CD8-positive, alpha-beta memory T cell (primary cell): ENCODE measurements at regions not wholly inside any gene's neighbourhood (a gene's known extent, or its start where the extent isn't known, plus 50 kb on each side); places are given as distances from the start of the nearest gene placed in this dataset.

ENCODE experiments used
- CTCF ChIA-PET: fragments of 350-600 bp; sonication (Branson Sonifier 250); formaldehyde crosslinking; loops from one replicate; lab custom pipeline; 2021; ENCODE audit warnings: antibody characterized with exemption; lab: Charles Lee
- POLR2A ChIA-PET: fragments of 350-600 bp; sonication (Branson Sonifier 250); formaldehyde crosslinking; loops from one replicate; lab custom pipeline; 2021; ENCODE audit warnings: antibody characterized with exemption; lab: Charles Lee
- DNase-seq, 5 donors: peaks; one replicate each; pipeline versions ENCODE4 v3.0.0 to v3.0.0-alpha.2; 2020 to 2022; ENCODE audit warnings: mixed read lengths in 1 of 5
- H3K27ac ChIP-seq: one replicate; pipeline ENCODE4 v1.7.0; 2013; ENCODE audit warnings: low read depth, mild to moderate bottlenecking, low read length, moderate library complexity
- H3K27me3 ChIP-seq: 2 replicates; pipeline ENCODE4 v1.7.0; 2013; ENCODE audit warnings: low read length, mild to moderate bottlenecking; ENCODE audit not compliant: insufficient read depth, poor library complexity, severe bottlenecking
- H3K36me3 ChIP-seq: 2 replicates; pipeline ENCODE4 v1.7.0; 2013; ENCODE audit warnings: mild to moderate bottlenecking, low read length, moderate library complexity; ENCODE audit not compliant: insufficient read depth
- H3K4me1 ChIP-seq: 2 replicates; pipeline ENCODE4 v1.7.0; 2013; ENCODE audit warnings: mild to moderate bottlenecking, low read length, moderate library complexity; ENCODE audit not compliant: insufficient read depth
- H3K4me3 ChIP-seq: 2 replicates; pipeline ENCODE4 v1.7.0; 2013; ENCODE audit warnings: mild to moderate bottlenecking, low read length
- H3K9me3 ChIP-seq: 2 replicates; pipeline ENCODE4 v1.7.0; 2013; ENCODE audit warnings: mild to moderate bottlenecking, low read length
- H3K27ac Mint-ChIP-seq, 8 donors: one replicate each; pipeline ENCODE4 v1.8.0; 2020 to 2021; ENCODE audit warnings: mixed read lengths in 8 of 8, mild to moderate bottlenecking in 6 of 8, inconsistent platforms in 3 of 8, moderate library complexity in 3 of 8
- H3K27me3 Mint-ChIP-seq, 2 donors: one replicate each; pipeline ENCODE4 v1.8.0; 2020 to 2021; ENCODE audit warnings: mixed read lengths in 2 of 2, mild to moderate bottlenecking in 1 of 2, moderate library complexity in 1 of 2
- H3K36me3 Mint-ChIP-seq, 3 donors: one replicate each; pipeline ENCODE4 v1.8.0; 2020 to 2021; ENCODE audit warnings: mixed read lengths in 3 of 3, inconsistent platforms in 1 of 3, mild to moderate bottlenecking in 1 of 3
- H3K4me1 Mint-ChIP-seq, 3 donors: one replicate each; pipeline ENCODE4 v1.8.0; 2020 to 2021; ENCODE audit warnings: mixed read lengths in 3 of 3, inconsistent platforms in 1 of 3, mild to moderate bottlenecking in 1 of 3
- H3K4me3 Mint-ChIP-seq, 7 donors: one replicate each; pipeline ENCODE4 v1.8.0; 2020 to 2021; ENCODE audit warnings: mixed read lengths in 7 of 7, mild to moderate bottlenecking in 6 of 7, moderate library complexity in 4 of 7, inconsistent platforms in 2 of 7
- H3K9me3 Mint-ChIP-seq, 5 donors: one replicate each; pipeline ENCODE4 v1.8.0; 2020 to 2022; ENCODE audit warnings: mixed read lengths in 5 of 5, mild to moderate bottlenecking in 3 of 5, moderate library complexity in 2 of 5, inconsistent platforms in 1 of 5

GRCh38 chr1:36583080-36583479 is 100.4 kb upstream of the CSF3R start:
- H3K4me1 ChIP-seq, result no peaks in the 10 kb centered on the region
- H3K36me3 Mint-ChIP-seq, result no peaks in the 10 kb centered on the region
- no peak overlapping the region for H3K27ac ChIP-seq
- H3K27me3 ChIP-seq, result no peaks in the 10 kb centered on the region
- CTCF ChIA-PET, result interaction anchor here (1.7 kb wide), 1 partner anchor 11 kb away, joined by 4 read pairs; no protein-coding TSS in a partner anchor
- H3K4me3 ChIP-seq, result no peak overlapping the region
- DNase-seq, result no peak
- H3K9me3 ChIP-seq, result no peaks in the 10 kb centered on the region
- H3K9me3 Mint-ChIP-seq, result no peaks in the 10 kb centered on the region
- no peak overlapping the region for H3K4me3 Mint-ChIP-seq
- POLR2A ChIA-PET, result no interaction called here
- H3K4me1 Mint-ChIP-seq, result peaks cover 0 to 9% (median 0%) of the 10 kb centered on the region in 3 donors
- H3K27me3 Mint-ChIP-seq, result peaks cover 23 to 45% of the 10 kb centered on the region in 2 donors
- H3K36me3 ChIP-seq, result no peaks in the 10 kb centered on the region
- no peak overlapping the region for H3K27ac Mint-ChIP-seq

GRCh38 chr1:36582066-36582755 is 99.5 kb upstream of the CSF3R start:
- no peaks in the 10 kb centered on the region for H3K4me1 ChIP-seq
- no peak for DNase-seq
- H3K4me3 Mint-ChIP-seq, result no peak overlapping the region
- no peaks in the 10 kb centered on the region for H3K9me3 Mint-ChIP-seq
- H3K9me3 ChIP-seq, result no peaks in the 10 kb centered on the region
- peaks cover 18 to 37% of the 10 kb centered on the region in 2 donors for H3K27me3 Mint-ChIP-seq
- ChIA-PET CTCF (no interaction called here), POLR2A (no interaction called here)
- peak overlapping the region in 2 of 8 donors; percentile 49 to 84 for H3K27ac Mint-ChIP-seq
- H3K4me1 Mint-ChIP-seq, result peaks cover 0 to 4% (median 0%) of the 10 kb centered on the region in 3 donors
- no peaks in the 10 kb centered on the region for H3K36me3 ChIP-seq
- H3K36me3 Mint-ChIP-seq, result no peaks in the 10 kb centered on the region
- H3K27me3 ChIP-seq, result no peaks in the 10 kb centered on the region
- no peak overlapping the region for H3K27ac ChIP-seq
- H3K4me3 ChIP-seq, result no peak overlapping the region

GRCh38 chr1:36580524-36580923 is 97.8 kb upstream of the CSF3R start:
- H3K27me3 Mint-ChIP-seq, result peaks cover 14 to 25% of the 10 kb centered on the region in 2 donors
- Histone ChIP-seq H3K27me3 (no peaks in the 10 kb centered on the region), H3K4me3 (no peak overlapping the region), H3K36me3 (no peaks in the 10 kb centered on the region), H3K4me1 (no peaks in the 10 kb centered on the region), H3K9me3 (no peaks in the 10 kb centered on the region), H3K27ac (no peak overlapping the region)
- ChIA-PET POLR2A (no interaction called here), CTCF (no interaction called here)
- no peaks in the 10 kb centered on the region for H3K9me3 Mint-ChIP-seq
- no peaks in the 10 kb centered on the region for H3K36me3 Mint-ChIP-seq
- H3K4me3 Mint-ChIP-seq, result no peak overlapping the region
- no peak overlapping the region for H3K27ac Mint-ChIP-seq
- H3K4me1 Mint-ChIP-seq, result no peaks in the 10 kb centered on the region
- DNase-seq, result no peak

- ChIA-PET POLR2A (interaction anchor here (0.6 kb wide), 1 partner anchor 906 kb away, joined by 5 read pairs; no protein-coding TSS in a partner anchor), CTCF (no interaction called here)
- H3K4me3 ChIP-seq, result no peak overlapping the region
- H3K27ac ChIP-seq, result no peak overlapping the region
- no peaks in the 10 kb centered on the region for H3K36me3 ChIP-seq
- Mint-ChIP-seq H3K27me3 (peaks cover 18 to 28% of the 10 kb centered on the region in 2 donors), H3K4me1 (no peaks in the 10 kb centered on the region), H3K9me3 (no peaks in the 10 kb centered on the region), H3K27ac (peak overlapping the region in 3 of 8 donors; percentile 3 to 66 (median 35)), H3K36me3 (no peaks in the 10 kb centered on the region), H3K4me3 (no peak overlapping the region)
- H3K9me3 ChIP-seq, result no peaks in the 10 kb centered on the region
- no peak for DNase-seq
- H3K4me1 ChIP-seq, result no peaks in the 10 kb centered on the region
- no peaks in the 10 kb centered on the region for H3K27me3 ChIP-seq
These were observed 96.3 kb upstream of the CSF3R start for GRCh38 chr1:36579039-36579438.

GRCh38 chr1:36576551-36577110 is 93.9 kb upstream of the CSF3R start:
- ChIA-PET POLR2A (no interaction called here), CTCF (interaction anchor here (0.8 to 2.3 kb wide), 4 partner anchors 10 to 858 kb away, joined by 3 to 10 read pairs (median 6); no protein-coding TSS in a partner anchor)
- no peaks in the 10 kb centered on the region for H3K4me1 Mint-ChIP-seq
- peak overlapping the region in 1 of 8 donors; percentile 19 for H3K27ac Mint-ChIP-seq
- no peaks in the 10 kb centered on the region for H3K27me3 ChIP-seq
- no peaks in the 10 kb centered on the region for H3K4me1 ChIP-seq
- no peaks in the 10 kb centered on the region for H3K36me3 ChIP-seq
- no peak overlapping the region for H3K4me3 Mint-ChIP-seq
- peaks cover 27 to 41% of the 10 kb centered on the region in 2 donors for H3K27me3 Mint-ChIP-seq
- no peak for DNase-seq
- no peaks in the 10 kb centered on the region for H3K9me3 ChIP-seq
- H3K4me3 ChIP-seq, result no peak overlapping the region
- H3K36me3 Mint-ChIP-seq, result no peaks in the 10 kb centered on the region
- no peaks in the 10 kb centered on the region for H3K9me3 Mint-ChIP-seq
- no peak overlapping the region for H3K27ac ChIP-seq

- POLR2A ChIA-PET, result no interaction called here
- H3K4me3 ChIP-seq, result no peak overlapping the region
- no peak overlapping the region for H3K4me3 Mint-ChIP-seq
These were observed 93.4 kb upstream of the CSF3R start for GRCh38 chr1:36576118-36576517.

GRCh38 chr1:36573445-36573844 is 90.7 kb upstream of the CSF3R start:
- POLR2A ChIA-PET, result no interaction called here

More at GRCh38 chr1:36576118-36576517, 93.4 kb upstream of the CSF3R start:
- Mint-ChIP-seq H3K27me3 (peaks cover 27 to 41% of the 10 kb centered on the region in 2 donors), H3K27ac (peak overlapping the region in 2 of 8 donors; percentile 3 to 47), H3K36me3 (no peaks in the 10 kb centered on the region), H3K9me3 (no peaks in the 10 kb centered on the region), H3K4me1 (no peaks in the 10 kb centered on the region)
- Histone ChIP-seq H3K27me3 (no peaks in the 10 kb centered on the region), H3K4me1 (no peaks in the 10 kb centered on the region), H3K9me3 (no peaks in the 10 kb centered on the region), H3K36me3 (no peaks in the 10 kb centered on the region), H3K27ac (no peak overlapping the region)
- CTCF ChIA-PET, result interaction anchor here (0.8 to 2.3 kb wide), 4 partner anchors 10 to 858 kb away, joined by 3 to 10 read pairs (median 6); no protein-coding TSS in a partner anchor
- peak; percentile 13 to 52 (median 37) for DNase-seq

GRCh38 chr1:36572906-36573305 is 90.2 kb upstream of the CSF3R start:
- H3K9me3 ChIP-seq, result no peaks in the 10 kb centered on the region
- POLR2A ChIA-PET, result no interaction called here
- no peaks in the 10 kb centered on the region for H3K36me3 ChIP-seq
- Mint-ChIP-seq H3K4me3 (no peak overlapping the region), H3K27me3 (peaks cover 24 to 41% of the 10 kb centered on the region in 2 donors), H3K27ac (peak overlapping the region in 1 of 8 donors; percentile 75), H3K36me3 (no peaks in the 10 kb centered on the region), H3K4me1 (no peaks in the 10 kb centered on the region), H3K9me3 (no peaks in the 10 kb centered on the region)
- DNase-seq, result no peak
- CTCF ChIA-PET, result no interaction called here
- H3K4me3 ChIP-seq, result no peak overlapping the region
- H3K4me1 ChIP-seq, result no peaks in the 10 kb centered on the region
- no peak overlapping the region for H3K27ac ChIP-seq
- no peaks in the 10 kb centered on the region for H3K27me3 ChIP-seq

More at GRCh38 chr1:36573445-36573844, 90.7 kb upstream of the CSF3R start:
- CTCF ChIA-PET, result no interaction called here
- no peak overlapping the region for H3K27ac ChIP-seq
- H3K4me1 Mint-ChIP-seq, result no peaks in the 10 kb centered on the region
- H3K4me1 ChIP-seq, result no peaks in the 10 kb centered on the region
- no peak overlapping the region for H3K27ac Mint-ChIP-seq
- no peaks in the 10 kb centered on the region for H3K9me3 ChIP-seq
- no peaks in the 10 kb centered on the region for H3K36me3 Mint-ChIP-seq
- DNase-seq, result no peak
- H3K4me3 Mint-ChIP-seq, result no peak overlapping the region
- peaks cover 25 to 41% of the 10 kb centered on the region in 2 donors for H3K27me3 Mint-ChIP-seq
- no peaks in the 10 kb centered on the region for H3K9me3 Mint-ChIP-seq
- H3K36me3 ChIP-seq, result no peaks in the 10 kb centered on the region
- no peaks in the 10 kb centered on the region for H3K27me3 ChIP-seq
- H3K4me3 ChIP-seq, result no peak overlapping the region
